AG10803 (cell line): ENCODE measurements at regions not wholly inside any gene's neighbourhood (a gene's known extent, or its start where the extent isn't known, plus 50 kb on each side); places are given as distances from the start of the nearest gene placed in this dataset.
"Not testable (repeated sequence)": the region's sequence is repeated elsewhere in the genome, so short reads cannot be mapped to it uniquely, and the experiment has no call there.

Experiments
- DNase-seq: peaks from one replicate; pipeline ENCODE4 v3.0.0; 2010; ENCODE audit warnings: low read depth
- H3K4me3 ChIP-seq: 2 replicates; pipeline ENCODE4 v1.5.1; 2011; ENCODE audit warnings: mild to moderate bottlenecking, low read length, control low read depth
- CTCF ChIP-seq: conservative IDR thresholded peaks from 2 replicates; pipeline ENCODE4 v1.5.1; 2011; ENCODE audit warnings: mild to moderate bottlenecking, low read length, control low read depth, inconsistent platforms

GRCh38 chr6:139964737-139965136 is 590.3 kb upstream of the CITED2 start:
- no peak for TF ChIP-seq CTCF
- no peak overlapping the region for H3K4me3 ChIP-seq
- no peak for DNase-seq

- no peak for TF ChIP-seq CTCF
- H3K4me3 ChIP-seq, result no peak overlapping the region
- no peak for DNase-seq
Observed at GRCh38 chr6:139962654-139963347, 588.4 kb upstream of the CITED2 start.

GRCh38 chr6:139961190-139961589 is 586.7 kb upstream of the CITED2 start:
- DNase-seq, result no peak
- TF ChIP-seq CTCF, result no peak
- no peak overlapping the region for H3K4me3 ChIP-seq

GRCh38 chr6:139960671-139961070 is 586.2 kb upstream of the CITED2 start:
- no peak overlapping the region for H3K4me3 ChIP-seq
- DNase-seq, result no peak
- no peak for TF ChIP-seq CTCF

GRCh38 chr6:139955366-139956155 is 581.1 kb upstream of the CITED2 start:
- no peak for DNase-seq
- H3K4me3 ChIP-seq, result no peak overlapping the region
- no peak for TF ChIP-seq CTCF

- no peak overlapping the region for H3K4me3 ChIP-seq
- no peak for DNase-seq
- TF ChIP-seq CTCF, result no peak
Observed at GRCh38 chr6:139954463-139955071, 580.1 kb upstream of the CITED2 start.

- not testable (repeated sequence) for DNase-seq, H3K4me3 ChIP-seq
Observed at GRCh38 chr6:139953780-139954179, 579.3 kb upstream of the CITED2 start.
